ENCODE measurements at regions not wholly inside any gene's neighbourhood (a gene's known extent, or its start where the extent isn't known, plus 50 kb on each side); places are given as distances from the start of the nearest gene placed in this dataset.
A peak's percentile ranks its signal among the peaks of the same experiment; 100 is the strongest.
"Not testable (repeated sequence)": the region's sequence is repeated elsewhere in the genome, so short reads cannot be mapped to it uniquely, and the experiment has no call there.

GRCh38 chr11:127789927-127790326 lies 789.4 kb upstream of the KIRREL3 start:
- peak; percentile 8 for DNase-seq (ENCODE audit: low read depth)

- DNase-seq (ENCODE audit: low read depth), result not testable (repeated sequence)
Observed at GRCh38 chr11:127772938-127773337, 772.4 kb upstream of the KIRREL3 start.

- DNase-seq (ENCODE audit: low read depth), result not testable (repeated sequence)
Observed at GRCh38 chr11:127768931-127769330, 768.4 kb upstream of the KIRREL3 start.

- DNase-seq (ENCODE audit: low read depth), result no peak
Observed at GRCh38 chr11:127766734-127767133, 766.2 kb upstream of the KIRREL3 start.

GRCh38 chr11:127738771-127739286 lies 738.3 kb upstream of the KIRREL3 start:
- DNase-seq (ENCODE audit: low read depth), result no peak

GRCh38 chr11:127737499-127737898 lies 736.9 kb upstream of the KIRREL3 start:
- DNase-seq (ENCODE audit: low read depth), result no peak

GRCh38 chr11:127733552-127733951 lies 733.0 kb upstream of the KIRREL3 start:
- no peak for DNase-seq (ENCODE audit: low read depth)

- no peak for DNase-seq (ENCODE audit: low read depth)
Observed at GRCh38 chr11:127726367-127726766, 725.8 kb upstream of the KIRREL3 start.

- no peak for DNase-seq (ENCODE audit: low read depth)
Observed at GRCh38 chr11:127723714-127724113, 723.1 kb upstream of the KIRREL3 start.

- no peak for DNase-seq (ENCODE audit: low read depth)
Observed at GRCh38 chr11:127713226-127713625, 712.7 kb upstream of the KIRREL3 start.

- DNase-seq (ENCODE audit: low read depth), result no peak
Observed at GRCh38 chr11:127711748-127712147, 711.2 kb upstream of the KIRREL3 start.

GRCh38 chr11:127710831-127711230 lies 710.3 kb upstream of the KIRREL3 start:
- DNase-seq (ENCODE audit: low read depth), result no peak

- DNase-seq (ENCODE audit: low read depth), result no peak
Observed at GRCh38 chr11:127709960-127710359, 709.4 kb upstream of the KIRREL3 start.

GRCh38 chr11:127693686-127694085 lies 693.1 kb upstream of the KIRREL3 start:
- DNase-seq (ENCODE audit: low read depth), result no peak

GRCh38 chr11:127683321-127683720 lies 682.8 kb upstream of the KIRREL3 start:
- no peak for DNase-seq (ENCODE audit: low read depth)

- DNase-seq (ENCODE audit: low read depth), result no peak
Observed at GRCh38 chr11:127679816-127680545, 679.4 kb upstream of the KIRREL3 start.

- no peak for DNase-seq (ENCODE audit: low read depth)
Observed at GRCh38 chr11:127678631-127679030, 678.1 kb upstream of the KIRREL3 start.

GRCh38 chr11:127677660-127678425 lies 677.3 kb upstream of the KIRREL3 start:
- no peak for DNase-seq (ENCODE audit: low read depth)

GRCh38 chr11:127675581-127675980 lies 675.0 kb upstream of the KIRREL3 start:
- peak; percentile 9 for DNase-seq (ENCODE audit: low read depth)

GRCh38 chr11:127674754-127675153 lies 674.2 kb upstream of the KIRREL3 start:
- no peak for DNase-seq (ENCODE audit: low read depth)

- no peak for DNase-seq (ENCODE audit: low read depth)
Observed at GRCh38 chr11:127670374-127671119, 670.0 kb upstream of the KIRREL3 start.
